IPS DF 4.7 (cell line): ENCODE measurements at regions not wholly inside any gene's neighbourhood (a gene's known extent, or its start where the extent isn't known, plus 50 kb on each side); places are given as distances from the start of the nearest gene placed in this dataset.

ENCODE experiments used
- DNase-seq: peaks from one replicate; pipeline ENCODE4 v3.0.0-alpha.2; 2013; ENCODE audit warnings: low spot score; ENCODE audit errors: extremely low read depth

- no peak for DNase-seq
Measured at GRCh38 chr6:145286916-145287315, 448.4 kb downstream of the EPM2A start.

GRCh38 chr6:145289573-145289972, 445.7 kb downstream of the EPM2A start:
- no peak for DNase-seq

GRCh38 chr6:145290122-145290521, 445.2 kb downstream of the EPM2A start:
- DNase-seq, result no peak

- no peak for DNase-seq
Measured at GRCh38 chr6:145292066-145292465, 443.3 kb downstream of the EPM2A start.

GRCh38 chr6:145294942-145295341, 440.4 kb downstream of the EPM2A start:
- no peak for DNase-seq

- no peak for DNase-seq
Measured at GRCh38 chr6:145295746-145296145, 439.6 kb downstream of the EPM2A start.

- no peak for DNase-seq
Measured at GRCh38 chr6:145305670-145306069, 429.6 kb downstream of the EPM2A start.

GRCh38 chr6:145306489-145306888, 428.8 kb downstream of the EPM2A start:
- no peak for DNase-seq

- DNase-seq, result no peak
Measured at GRCh38 chr6:145309842-145310535, 425.3 kb downstream of the EPM2A start.

- DNase-seq, result no peak
Measured at GRCh38 chr6:145312481-145312880, 422.8 kb downstream of the EPM2A start.

- no peak for DNase-seq
Measured at GRCh38 chr6:145313041-145313855, 422.1 kb downstream of the EPM2A start.

- no peak for DNase-seq
Measured at GRCh38 chr6:145315982-145316600, 419.2 kb downstream of the EPM2A start.

- no peak for DNase-seq
Measured at GRCh38 chr6:145318952-145319351, 416.4 kb downstream of the EPM2A start.

GRCh38 chr6:145319605-145320004, 415.7 kb downstream of the EPM2A start:
- no peak for DNase-seq

- DNase-seq, result no peak
Measured at GRCh38 chr6:145323646-145324045, 411.7 kb downstream of the EPM2A start.

GRCh38 chr6:145327586-145327985, 407.7 kb downstream of the EPM2A start:
- DNase-seq, result no peak

GRCh38 chr6:145329257-145329656, 406.1 kb downstream of the EPM2A start:
- no peak for DNase-seq

GRCh38 chr6:145331066-145331465, 404.3 kb downstream of the EPM2A start:
- DNase-seq, result no peak

- no peak for DNase-seq
Measured at GRCh38 chr6:145332011-145332410, 403.3 kb downstream of the EPM2A start.

GRCh38 chr6:145336119-145336518, 399.2 kb downstream of the EPM2A start:
- no peak for DNase-seq

GRCh38 chr6:145339089-145339488, 396.2 kb downstream of the EPM2A start:
- DNase-seq, result no peak

GRCh38 chr6:145340256-145340655, 395.1 kb downstream of the EPM2A start:
- DNase-seq, result no peak
